ENCODE measurements at regions not wholly inside any gene's neighbourhood (a gene's known extent, or its start where the extent isn't known, plus 50 kb on each side); places are given as distances from the start of the nearest gene placed in this dataset.

- peak; percentile 40; the same call in 1 of the 2 replicates for TF ChIP-seq CTCF (IDR thresholded peaks at IDR 0.05)
Measured at GRCh38 chr5:29005386-29005785, 1967.0 kb upstream of the CDH9 start.

GRCh38 chr5:29002481-29002880 lies 1964.1 kb upstream of the CDH9 start:
- no peak for TF ChIP-seq CTCF (IDR thresholded peaks at IDR 0.05)

GRCh38 chr5:29001666-29002065 lies 1963.3 kb upstream of the CDH9 start:
- TF ChIP-seq CTCF (IDR thresholded peaks at IDR 0.05): no peak

GRCh38 chr5:28984639-28985038 lies 1946.3 kb upstream of the CDH9 start:
- TF ChIP-seq CTCF (IDR thresholded peaks at IDR 0.05): no peak

GRCh38 chr5:28975508-28975907 lies 1937.1 kb upstream of the CDH9 start:
- TF ChIP-seq CTCF (IDR thresholded peaks at IDR 0.05): no peak

- TF ChIP-seq CTCF (IDR thresholded peaks at IDR 0.05): no peak
Measured at GRCh38 chr5:28967848-28968247, 1929.5 kb upstream of the CDH9 start.

- TF ChIP-seq CTCF (IDR thresholded peaks at IDR 0.05): no peak
Measured at GRCh38 chr5:28961816-28962215, 1923.4 kb upstream of the CDH9 start.

GRCh38 chr5:28958581-28958980 lies 1920.2 kb upstream of the CDH9 start:
- no peak for TF ChIP-seq CTCF (IDR thresholded peaks at IDR 0.05)
